Uterus (tissue), 3 donors: ENCODE measurements at regions not wholly inside any gene's neighbourhood (a gene's known extent, or its start where the extent isn't known, plus 50 kb on each side); places are given as distances from the start of the nearest gene placed in this dataset.

ENCODE experiments used
- DNase-seq, 2 donors: peaks; one replicate each; pipeline ENCODE4 v3.0.0-alpha.2; 2019 to 2020
- H3K27ac ChIP-seq, 2 donors: fragments of 200-600 bp; sonication (generic); 1 replicate in 1 of 2; 2 replicates in 1 of 2; pipeline ENCODE4 v1.5.1; 2016 to 2018
- H3K27me3 ChIP-seq, 2 donors: fragments of 200-600 bp; sonication (generic); one replicate each; pipeline ENCODE4 v1.5.1; 2018 to 2019; ENCODE audit warnings: control low read depth in 1 of 2
- H3K36me3 ChIP-seq, 2 donors: fragments of 200-600 bp; sonication (generic); one replicate each; pipeline ENCODE4 v1.5.1; 2019; ENCODE audit warnings: control low read depth in 1 of 2
- H3K4me1 ChIP-seq, 2 donors: fragments of 200-600 bp; sonication (generic); one replicate each; pipeline ENCODE4 v1.5.1; 2018 to 2019; ENCODE audit warnings: control low read depth in 1 of 2
- H3K4me3 ChIP-seq, 2 donors: fragments of 200-600 bp; sonication (generic); 1 replicate in 1 of 2; 2 replicates in 1 of 2; pipeline ENCODE4 v1.5.1; 2018 to 2019; ENCODE audit warnings: mild to moderate bottlenecking in 1 of 2
- H3K9me3 ChIP-seq, 2 donors: fragments of 200-600 bp; sonication (generic); one replicate each; pipeline ENCODE4 v1.5.1; 2019; ENCODE audit warnings: control low read depth in 1 of 2
- POLR2A ChIP-seq, 2 donors: fragments of 450-650 bp; IDR thresholded peaks; one replicate each; pipeline ENCODE4 v1.6.1; 2016; ENCODE audit warnings: antibody characterized with exemption in 2 of 2, mild to moderate bottlenecking in 1 of 2, moderate library complexity in 1 of 2
- intact Hi-C: fragments of 100-400 bp; cut with DNase I; formaldehyde crosslinking; loops from one replicate; pipeline ENCODE4 v1.15.1; 2023; ENCODE audit warnings: low total_unique reads
- TF ChIP-seq, protein P1 (sequence below), 4 experiments: fragments of 200-600 bp in 2 of 4; fragments of 450-650 bp in 2 of 4; sonication (generic) in 2 of 4; IDR thresholded peaks; one replicate each; pipeline ENCODE4 v1.5.1; 2016 to 2019; ENCODE audit warnings: antibody characterized with exemption in 4 of 4, mild to moderate bottlenecking in 2 of 4, moderate library complexity in 1 of 4
- donor health status: DM: yes; HTN: yes; CAD: no.

GRCh38 chr11:23124249-23124648 is 264.0 kb upstream of the CCDC179 start:
- Histone ChIP-seq H3K27ac (no peak overlapping the region), H3K27me3 (no peaks in the 10 kb centered on the region), H3K36me3 (no peaks in the 10 kb centered on the region), H3K9me3 (no peaks in the 10 kb centered on the region), H3K4me1 (no peaks in the 10 kb centered on the region), H3K4me3 (no peak overlapping the region)
- DNase-seq: no peak
- no peak for TF ChIP-seq POLR2A (IDR thresholded peaks at IDR 0.05)
- TF ChIP-seq, protein P1, sequence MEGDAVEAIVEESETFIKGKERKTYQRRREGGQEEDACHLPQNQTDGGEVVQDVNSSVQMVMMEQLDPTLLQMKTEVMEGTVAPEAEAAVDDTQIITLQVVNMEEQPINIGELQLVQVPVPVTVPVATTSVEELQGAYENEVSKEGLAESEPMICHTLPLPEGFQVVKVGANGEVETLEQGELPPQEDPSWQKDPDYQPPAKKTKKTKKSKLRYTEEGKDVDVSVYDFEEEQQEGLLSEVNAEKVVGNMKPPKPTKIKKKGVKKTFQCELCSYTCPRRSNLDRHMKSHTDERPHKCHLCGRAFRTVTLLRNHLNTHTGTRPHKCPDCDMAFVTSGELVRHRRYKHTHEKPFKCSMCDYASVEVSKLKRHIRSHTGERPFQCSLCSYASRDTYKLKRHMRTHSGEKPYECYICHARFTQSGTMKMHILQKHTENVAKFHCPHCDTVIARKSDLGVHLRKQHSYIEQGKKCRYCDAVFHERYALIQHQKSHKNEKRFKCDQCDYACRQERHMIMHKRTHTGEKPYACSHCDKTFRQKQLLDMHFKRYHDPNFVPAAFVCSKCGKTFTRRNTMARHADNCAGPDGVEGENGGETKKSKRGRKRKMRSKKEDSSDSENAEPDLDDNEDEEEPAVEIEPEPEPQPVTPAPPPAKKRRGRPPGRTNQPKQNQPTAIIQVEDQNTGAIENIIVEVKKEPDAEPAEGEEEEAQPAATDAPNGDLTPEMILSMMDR (IDR thresholded peaks at IDR 0.05): no peak
- intact Hi-C loops: no loop called here

DNA sequence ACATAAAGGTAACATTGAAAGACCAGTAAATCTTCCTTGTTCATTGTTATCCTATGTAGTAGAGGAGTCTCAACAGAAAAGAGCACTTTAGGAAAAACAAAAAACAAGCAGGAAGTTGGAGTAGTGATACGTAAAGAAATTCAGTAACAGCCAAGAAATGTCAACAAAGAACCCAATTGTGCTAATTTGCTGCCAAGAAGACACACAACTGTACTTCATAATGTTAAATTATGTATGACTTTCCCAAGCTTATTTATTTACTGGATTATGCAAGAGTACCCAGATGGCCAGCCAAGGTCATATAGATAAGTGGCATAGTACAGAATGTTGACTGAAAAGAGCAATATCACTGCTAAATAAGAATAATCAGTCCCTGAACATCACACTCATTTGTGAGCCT is 264.7 kb upstream of the CCDC179 start:
- Histone ChIP-seq H3K36me3 (no peaks in the 10 kb centered on the region), H3K27ac (no peak overlapping the region), H3K4me3 (no peak overlapping the region), H3K27me3 (no peaks in the 10 kb centered on the region), H3K9me3 (no peaks in the 10 kb centered on the region), H3K4me1 (no peaks in the 10 kb centered on the region)
- no peak for DNase-seq
- intact Hi-C loops: no loop called here
- TF ChIP-seq, protein P1 (IDR thresholded peaks at IDR 0.05): no peak
- TF ChIP-seq POLR2A (IDR thresholded peaks at IDR 0.05): no peak

DNA sequence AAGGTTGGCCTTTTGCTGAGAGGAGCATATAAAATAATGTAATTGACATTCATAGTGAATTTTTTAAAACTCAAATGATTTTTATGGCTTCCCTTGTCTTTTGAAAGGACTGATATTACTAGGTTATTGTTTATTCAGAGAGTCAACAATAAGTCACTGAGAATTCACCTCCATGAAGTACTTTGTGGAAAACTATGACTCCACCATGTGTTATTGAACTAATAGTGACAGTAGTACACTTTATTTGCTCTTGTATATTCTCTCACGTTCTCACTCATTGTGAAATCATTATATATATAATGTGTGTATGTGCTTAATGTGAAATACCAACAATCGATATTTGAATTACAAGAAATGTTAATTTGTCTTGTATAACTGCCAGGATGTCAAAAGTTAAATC is 267.4 kb upstream of the CCDC179 start:
- Histone ChIP-seq H3K4me3 (no peak overlapping the region), H3K36me3 (no peaks in the 10 kb centered on the region), H3K4me1 (no peaks in the 10 kb centered on the region), H3K27ac (no peak overlapping the region), H3K27me3 (no peaks in the 10 kb centered on the region), H3K9me3 (no peaks in the 10 kb centered on the region)
- TF ChIP-seq POLR2A (IDR thresholded peaks at IDR 0.05): no peak
- TF ChIP-seq, protein P1 (IDR thresholded peaks at IDR 0.05): no peak
- DNase-seq: no peak
- intact Hi-C loops: no loop called here

DNA sequence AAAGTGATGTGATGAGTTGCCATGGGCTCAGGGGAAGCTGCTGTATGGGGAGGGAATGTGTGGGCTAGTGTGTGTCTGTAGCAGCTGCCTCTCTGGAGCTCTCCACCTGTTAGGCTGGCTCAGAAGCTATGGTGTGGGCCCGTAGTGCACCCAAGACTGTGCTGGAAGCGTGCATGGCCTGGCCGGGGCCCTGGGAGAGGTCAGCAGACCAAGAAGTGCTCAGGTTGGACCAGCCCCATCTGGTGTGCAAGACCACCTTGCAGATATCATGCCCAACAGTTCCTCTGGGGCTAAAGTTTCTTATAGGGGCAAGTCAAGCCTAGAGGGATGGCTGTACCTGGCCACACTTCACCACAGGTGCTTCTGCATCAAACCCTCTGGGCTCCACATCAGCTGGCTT is 274.4 kb upstream of the CCDC179 start:
- intact Hi-C loops: no loop called here
- no peaks in the 10 kb centered on the region for H3K4me1 ChIP-seq
- TF ChIP-seq, protein P1 (IDR thresholded peaks at IDR 0.05): no peak
- TF ChIP-seq POLR2A (IDR thresholded peaks at IDR 0.05): no peak
- no peak overlapping the region for H3K4me3 ChIP-seq
- no peaks in the 10 kb centered on the region for H3K9me3 ChIP-seq
- no peak for DNase-seq
- H3K27ac ChIP-seq: no peak overlapping the region
- H3K27me3 ChIP-seq: no peaks in the 10 kb centered on the region
- no peaks in the 10 kb centered on the region for H3K36me3 ChIP-seq

GRCh38 chr11:23138761-23139160 is 278.5 kb upstream of the CCDC179 start:
- DNase-seq: no peak
- intact Hi-C loops: no loop called here
- TF ChIP-seq, protein P1 (IDR thresholded peaks at IDR 0.05): no peak
- no peak for TF ChIP-seq POLR2A (IDR thresholded peaks at IDR 0.05)

More at GRCh38 chr11:23138761-23139160, 278.5 kb upstream of the CCDC179 start:
- Histone ChIP-seq H3K27ac (no peak overlapping the region), H3K36me3 (no peaks in the 10 kb centered on the region), H3K9me3 (no peaks in the 10 kb centered on the region), H3K4me3 (no peak overlapping the region), H3K27me3 (no peaks in the 10 kb centered on the region), H3K4me1 (no peaks in the 10 kb centered on the region)
